HAP-1 (cell line): ENCODE measurements at regions not wholly inside any gene's neighbourhood (a gene's known extent, or its start where the extent isn't known, plus 50 kb on each side); places are given as distances from the start of the nearest gene placed in this dataset.

Source experiments
- DNase-seq, 2 experiments: peaks; one replicate each; pipeline ENCODE4 v3.0.0-alpha.2; 2016 to 2020; ENCODE audit warnings: low spot score in 2 of 2
- H3K27me3 ChIP-seq: fragments of 250-450 bp; sonication (Bioruptor Pico); 2 replicates; pipeline ENCODE4 v1.5.1; 2020; ENCODE audit warnings: low read depth, mild to moderate bottlenecking, moderate library complexity
- H3K36me3 ChIP-seq: fragments of 250-450 bp; sonication (Bioruptor Pico); replicated peaks from 2 replicates; pipeline ENCODE4 v1.5.1; 2020; ENCODE audit warnings: mild to moderate bottlenecking
- H3K4me1 ChIP-seq: fragments of 250-450 bp; sonication (Bioruptor Pico); 2 replicates; pipeline ENCODE4 v1.5.1; 2020; ENCODE audit warnings: mild to moderate bottlenecking
- H3K4me3 ChIP-seq: fragments of 250-450 bp; sonication (Bioruptor Pico); 2 replicates; pipeline ENCODE4 v1.5.1; 2020; ENCODE audit warnings: mild to moderate bottlenecking, moderate library complexity
- H3K9me3 ChIP-seq: fragments of 250-450 bp; sonication (Bioruptor Pico); 2 replicates; pipeline ENCODE4 v1.5.1; 2020; ENCODE audit warnings: mild to moderate bottlenecking, moderate library complexity
- in situ Hi-C: fragments of 300-500 bp; cut with MboI; formaldehyde crosslinking; loops from 3 replicates; pipeline ENCODE4 v1.14.3; 2020; ENCODE audit warnings: low sequenced_read_pairs, inconsistent platforms, mixed read lengths

- DNase-seq, result no peak
- in situ Hi-C loops, result no loop called here
- H3K9me3 ChIP-seq, result no peaks in the 10 kb centered on the region
- no peaks in the 10 kb centered on the region for H3K4me1 ChIP-seq
- no peak overlapping the region for H3K4me3 ChIP-seq
- H3K27me3 ChIP-seq, result no peaks in the 10 kb centered on the region
- no peaks in the 10 kb centered on the region for H3K36me3 ChIP-seq
Measured at GRCh38 chr3:178271740-178272387, 264.4 kb upstream of the KCNMB2 start.

GRCh38 chr3:178272841-178273240, 263.4 kb upstream of the KCNMB2 start:
- Histone ChIP-seq H3K4me3 (no peak overlapping the region), H3K9me3 (no peaks in the 10 kb centered on the region), H3K27me3 (no peaks in the 10 kb centered on the region), H3K36me3 (no peaks in the 10 kb centered on the region), H3K4me1 (no peaks in the 10 kb centered on the region)
- in situ Hi-C loops, result no loop called here
- DNase-seq, result no peak

- DNase-seq, result no peak
- H3K9me3 ChIP-seq, result no peaks in the 10 kb centered on the region
- H3K4me3 ChIP-seq, result no peak overlapping the region
- no peaks in the 10 kb centered on the region for H3K36me3 ChIP-seq
- H3K4me1 ChIP-seq, result no peaks in the 10 kb centered on the region
- in situ Hi-C loops, result no loop called here
- H3K27me3 ChIP-seq, result no peaks in the 10 kb centered on the region
Measured at GRCh38 chr3:178274711-178275110, 261.5 kb upstream of the KCNMB2 start.

- Histone ChIP-seq H3K4me1 (no peaks in the 10 kb centered on the region), H3K9me3 (no peaks in the 10 kb centered on the region), H3K4me3 (no peak overlapping the region), H3K27me3 (no peaks in the 10 kb centered on the region), H3K36me3 (no peaks in the 10 kb centered on the region)
- no peak for DNase-seq
- in situ Hi-C loops, result no loop called here
Measured at GRCh38 chr3:178275311-178275710, 260.9 kb upstream of the KCNMB2 start.

GRCh38 chr3:178275793-178276192, 260.4 kb upstream of the KCNMB2 start:
- Histone ChIP-seq H3K4me1 (no peaks in the 10 kb centered on the region), H3K9me3 (no peaks in the 10 kb centered on the region), H3K36me3 (no peaks in the 10 kb centered on the region), H3K4me3 (no peak overlapping the region), H3K27me3 (no peaks in the 10 kb centered on the region)
- DNase-seq, result no peak
- in situ Hi-C loops, result no loop called here

- Histone ChIP-seq H3K36me3 (no peaks in the 10 kb centered on the region), H3K4me1 (no peaks in the 10 kb centered on the region), H3K27me3 (no peaks in the 10 kb centered on the region), H3K9me3 (no peaks in the 10 kb centered on the region), H3K4me3 (no peak overlapping the region)
- in situ Hi-C loops, result no loop called here
- no peak for DNase-seq
Measured at GRCh38 chr3:178277605-178278004, 258.6 kb upstream of the KCNMB2 start.

GRCh38 chr3:178283561-178283960, 252.7 kb upstream of the KCNMB2 start:
- H3K36me3 ChIP-seq, result no peaks in the 10 kb centered on the region
- H3K4me1 ChIP-seq, result no peaks in the 10 kb centered on the region
- no peak for DNase-seq
- no peak overlapping the region for H3K4me3 ChIP-seq
- no peaks in the 10 kb centered on the region for H3K9me3 ChIP-seq
- H3K27me3 ChIP-seq, result no peaks in the 10 kb centered on the region
- in situ Hi-C loops, result no loop called here

GRCh38 chr3:178284181-178284580, 252.1 kb upstream of the KCNMB2 start:
- in situ Hi-C loops, result no loop called here
- Histone ChIP-seq H3K27me3 (no peaks in the 10 kb centered on the region), H3K9me3 (no peaks in the 10 kb centered on the region), H3K4me3 (no peak overlapping the region), H3K4me1 (no peaks in the 10 kb centered on the region), H3K36me3 (no peaks in the 10 kb centered on the region)
- DNase-seq, result no peak

GRCh38 chr3:178288074-178288473, 248.2 kb upstream of the KCNMB2 start:
- in situ Hi-C loops, result no loop called here
- no peak for DNase-seq
- H3K4me3 ChIP-seq, result no peak overlapping the region

GRCh38 chr3:178289544-178290160, 246.6 kb upstream of the KCNMB2 start:
- Histone ChIP-seq H3K9me3 (no peaks in the 10 kb centered on the region), H3K36me3 (no peaks in the 10 kb centered on the region), H3K27me3 (no peaks in the 10 kb centered on the region), H3K4me3 (no peak overlapping the region), H3K4me1 (no peaks in the 10 kb centered on the region)
- no peak for DNase-seq
- in situ Hi-C loops, result no loop called here

More at GRCh38 chr3:178288074-178288473, 248.2 kb upstream of the KCNMB2 start:
- no peaks in the 10 kb centered on the region for H3K4me1 ChIP-seq
- H3K9me3 ChIP-seq, result no peaks in the 10 kb centered on the region
- no peaks in the 10 kb centered on the region for H3K27me3 ChIP-seq
- no peaks in the 10 kb centered on the region for H3K36me3 ChIP-seq

GRCh38 chr3:178291574-178292370, 244.5 kb upstream of the KCNMB2 start:
- no peak for DNase-seq
- no peaks in the 10 kb centered on the region for H3K9me3 ChIP-seq

GRCh38 chr3:178295292-178295912, 240.8 kb upstream of the KCNMB2 start:
- in situ Hi-C loops, result no loop called here
- no peaks in the 10 kb centered on the region for H3K9me3 ChIP-seq
- no peak overlapping the region for H3K4me3 ChIP-seq
- no peak for DNase-seq
- no peaks in the 10 kb centered on the region for H3K27me3 ChIP-seq
- no peaks in the 10 kb centered on the region for H3K36me3 ChIP-seq
- H3K4me1 ChIP-seq, result no peaks in the 10 kb centered on the region

More at GRCh38 chr3:178291574-178292370, 244.5 kb upstream of the KCNMB2 start:
- in situ Hi-C loops, result no loop called here
- Histone ChIP-seq H3K4me1 (no peaks in the 10 kb centered on the region), H3K27me3 (no peaks in the 10 kb centered on the region), H3K4me3 (no peak overlapping the region), H3K36me3 (no peaks in the 10 kb centered on the region)

GRCh38 chr3:178297199-178297598, 239.0 kb upstream of the KCNMB2 start:
- no peak for DNase-seq
- Histone ChIP-seq H3K27me3 (no peaks in the 10 kb centered on the region), H3K4me1 (no peaks in the 10 kb centered on the region), H3K36me3 (no peaks in the 10 kb centered on the region), H3K4me3 (no peak overlapping the region), H3K9me3 (no peaks in the 10 kb centered on the region)
- in situ Hi-C loops, result no loop called here

GRCh38 chr3:178297740-178298139, 238.5 kb upstream of the KCNMB2 start:
- in situ Hi-C loops, result no loop called here
- H3K27me3 ChIP-seq, result no peaks in the 10 kb centered on the region
- H3K9me3 ChIP-seq, result no peaks in the 10 kb centered on the region
- H3K36me3 ChIP-seq, result no peaks in the 10 kb centered on the region
- no peak overlapping the region for H3K4me3 ChIP-seq
- H3K4me1 ChIP-seq, result no peaks in the 10 kb centered on the region
- no peak for DNase-seq
